Fibroblast of mammary gland (primary cell): ENCODE measurements at regions not wholly inside any gene's neighbourhood (a gene's known extent, or its start where the extent isn't known, plus 50 kb on each side); places are given as distances from the start of the nearest gene placed in this dataset.

Experiments
- DNase-seq: peaks from one replicate; pipeline ENCODE4 v3.0.0-alpha.2; 2010; ENCODE audit warnings: low read depth
- H3K4me3 ChIP-seq: 2 replicates; pipeline ENCODE4 v1.5.1; 2011; ENCODE audit warnings: low read depth, mild to moderate bottlenecking, low read length, moderate library complexity; ENCODE audit not compliant: control insufficient read depth
- CTCF ChIP-seq: conservative IDR thresholded peaks from 2 replicates; pipeline ENCODE4 v1.5.1; 2011; ENCODE audit warnings: low read depth, low read length, inconsistent platforms; ENCODE audit not compliant: control insufficient read depth, insufficient read depth

- H3K4me3 ChIP-seq = no peak overlapping the region
- DNase-seq = no peak
- no peak for TF ChIP-seq CTCF
Measured at GRCh38 chr18:28519997-28520396, 343.1 kb upstream of the CDH2 start.

GRCh38 chr18:28514699-28515098 is 337.8 kb upstream of the CDH2 start:
- no peak overlapping the region for H3K4me3 ChIP-seq
- TF ChIP-seq CTCF = no peak
- DNase-seq = no peak

- TF ChIP-seq CTCF = no peak
- no peak overlapping the region for H3K4me3 ChIP-seq
- no peak for DNase-seq
Measured at GRCh38 chr18:28512357-28512756, 335.4 kb upstream of the CDH2 start.

GRCh38 chr18:28511413-28511821 is 334.5 kb upstream of the CDH2 start:
- H3K4me3 ChIP-seq = no peak overlapping the region
- no peak for DNase-seq

GRCh38 chr18:28510210-28510609 is 333.3 kb upstream of the CDH2 start:
- TF ChIP-seq CTCF = no peak
- H3K4me3 ChIP-seq = no peak overlapping the region
- DNase-seq = no peak

More at GRCh38 chr18:28511413-28511821, 334.5 kb upstream of the CDH2 start:
- TF ChIP-seq CTCF = no peak

GRCh38 chr18:28504066-28504465 is 327.1 kb upstream of the CDH2 start:
- no peak for TF ChIP-seq CTCF
- no peak for DNase-seq

GRCh38 chr18:28494151-28494550 is 317.2 kb upstream of the CDH2 start:
- no peak overlapping the region for H3K4me3 ChIP-seq
- TF ChIP-seq CTCF = no peak
- DNase-seq = peak; percentile 1

More at GRCh38 chr18:28504066-28504465, 327.1 kb upstream of the CDH2 start:
- H3K4me3 ChIP-seq = no peak overlapping the region
